Dermis microvascular lymphatic vessel endothelial cell (primary cell): ENCODE measurements at regions not wholly inside any gene's neighbourhood (a gene's known extent, or its start where the extent isn't known, plus 50 kb on each side); places are given as distances from the start of the nearest gene placed in this dataset.

ENCODE experiments used
- DNase-seq, 2 donors: peaks; one replicate each; pipeline versions ENCODE4 v3.0.0 to v3.0.0-alpha.2; 2010; ENCODE audit warnings: low read depth in 2 of 2

DNA sequence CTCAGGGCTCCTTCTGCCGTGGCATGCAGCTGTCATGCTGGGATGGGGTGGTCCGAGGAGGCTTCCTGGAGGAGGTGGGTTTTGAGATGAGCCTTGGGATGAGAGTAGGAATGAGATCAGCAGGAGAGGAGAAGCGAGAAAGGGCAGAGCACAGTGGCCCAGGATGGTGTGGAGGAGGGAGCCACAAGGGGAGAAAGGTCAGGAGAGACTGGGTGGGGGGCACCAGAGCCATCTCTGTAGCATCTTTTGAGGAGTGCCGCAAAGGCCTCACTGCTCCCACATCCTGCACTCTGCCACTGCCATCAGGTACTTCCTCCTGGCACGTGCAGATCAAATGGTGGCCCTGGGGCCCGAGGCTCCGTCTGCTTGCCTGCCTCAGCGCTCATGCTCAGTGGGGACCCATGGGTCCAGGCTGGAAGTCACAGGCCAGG, 150.2 kb downstream of the MACROH2A1 start:
- DNase-seq: no peak

GRCh38 chr5:135246923-135247795, 151.9 kb downstream of the MACROH2A1 start:
- peak in 1 of 2 donors; percentile 85 for DNase-seq

DNA sequence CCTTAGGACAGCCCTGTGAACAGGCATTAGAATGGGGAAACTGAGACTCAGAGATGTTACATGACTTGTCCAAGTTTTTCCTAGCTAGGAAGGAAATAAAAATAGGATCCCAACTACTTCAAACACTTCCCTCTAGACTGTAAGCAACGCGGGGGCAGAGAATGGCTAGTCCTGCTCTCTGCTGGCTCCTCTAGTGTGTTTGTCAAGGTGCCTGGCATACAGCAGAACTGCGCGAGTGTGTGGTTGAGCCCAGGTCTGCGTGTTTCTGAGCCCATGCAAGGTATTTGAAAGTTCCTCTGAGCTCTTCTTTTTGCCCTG, 152.5 kb downstream of the MACROH2A1 start:
- DNase-seq: peak in 1 of 2 donors; percentile 7

- peak in 1 of 2 donors; percentile 17 for DNase-seq
Observed at GRCh38 chr5:135245521-135246499, 153.2 kb downstream of the MACROH2A1 start.

DNA sequence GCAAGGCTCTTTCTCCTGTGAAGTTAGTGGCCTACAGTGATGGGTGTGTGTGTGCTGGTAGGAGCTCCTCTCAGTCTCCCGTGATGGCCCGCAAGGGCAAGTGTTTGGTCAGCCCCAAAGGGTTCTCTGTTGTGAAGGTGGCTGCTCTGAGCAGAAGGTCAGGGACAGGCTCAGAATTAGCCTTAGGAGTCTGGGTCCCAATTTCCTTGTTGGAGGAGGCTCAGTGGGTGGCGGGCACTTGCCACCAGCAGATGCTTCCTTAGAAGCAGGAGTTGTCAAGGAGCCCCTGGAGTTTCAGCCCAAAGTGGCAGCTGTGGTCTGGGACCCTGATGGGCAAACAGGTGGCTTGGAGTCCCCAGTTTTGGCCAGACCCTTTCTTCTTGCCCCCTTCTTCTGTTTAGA, 154.4 kb downstream of the MACROH2A1 start:
- no peak for DNase-seq

DNA sequence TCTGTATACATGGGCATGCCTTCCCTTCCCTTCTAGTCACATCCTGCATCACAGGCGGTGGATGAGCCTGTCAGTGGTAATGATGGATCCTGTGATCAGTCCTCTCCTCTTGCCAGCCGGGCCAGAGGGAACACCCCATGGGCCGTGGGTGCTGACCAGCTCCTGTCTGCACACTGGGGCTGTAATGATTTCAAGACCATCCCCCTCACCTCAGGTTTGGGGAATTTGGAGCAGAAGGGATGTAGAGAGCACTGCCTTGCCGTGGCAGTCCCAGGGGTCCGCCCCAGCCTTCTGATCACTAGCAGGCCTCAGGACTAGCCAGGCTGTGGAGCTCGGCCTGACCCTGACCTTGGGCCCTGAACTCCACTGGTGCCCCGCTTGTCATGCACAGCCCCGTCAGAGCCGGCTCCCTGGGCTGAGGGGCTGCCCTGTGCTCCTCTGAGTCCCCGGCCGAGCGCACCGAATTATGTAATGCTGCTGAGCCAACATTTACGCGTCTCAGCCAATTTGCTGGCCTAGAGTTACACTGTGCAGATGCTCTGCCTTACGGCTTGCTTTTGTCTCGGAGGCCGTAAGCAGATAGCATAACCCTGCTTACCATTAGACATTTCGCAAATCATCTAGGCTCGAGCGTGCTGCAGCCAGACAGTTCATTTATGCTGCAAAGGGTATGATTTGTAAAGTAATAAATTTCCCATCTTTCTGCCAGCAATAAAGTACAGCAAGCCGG, 155.3 kb downstream of the MACROH2A1 start:
- DNase-seq: no peak

DNA sequence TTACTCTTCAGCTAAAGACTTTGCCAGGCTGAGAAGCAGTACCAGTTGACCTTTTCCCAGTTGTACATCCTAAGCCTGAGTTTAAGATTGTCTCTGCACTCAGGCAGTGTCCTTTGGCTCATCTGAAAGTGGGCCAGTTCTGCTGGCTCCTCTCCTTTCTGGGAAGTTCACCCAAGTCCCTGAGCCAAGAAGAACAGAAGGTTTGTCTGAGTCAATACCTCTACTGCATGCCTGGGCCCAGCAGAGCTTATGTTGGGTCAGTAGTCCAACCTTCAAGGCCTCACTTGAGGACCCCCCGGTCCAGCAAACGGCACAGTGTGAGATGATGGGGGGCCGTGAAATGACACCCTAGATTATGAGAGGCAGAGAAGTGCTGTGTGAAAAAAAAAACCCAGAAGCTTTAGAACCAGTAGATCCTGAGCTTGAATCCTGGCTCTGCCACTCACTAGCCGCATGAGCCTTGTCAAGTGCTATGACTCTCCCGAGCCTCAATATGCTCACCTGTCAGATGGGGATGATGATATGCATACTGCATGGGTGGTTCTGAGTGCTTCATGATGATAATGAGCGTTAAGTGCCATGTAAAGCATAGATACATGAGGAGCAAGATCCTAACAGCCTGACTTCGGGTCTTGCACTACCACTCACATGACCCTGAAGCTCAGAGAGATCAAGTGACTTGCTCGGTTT, 156.0 kb downstream of the MACROH2A1 start:
- no peak for DNase-seq

DNA sequence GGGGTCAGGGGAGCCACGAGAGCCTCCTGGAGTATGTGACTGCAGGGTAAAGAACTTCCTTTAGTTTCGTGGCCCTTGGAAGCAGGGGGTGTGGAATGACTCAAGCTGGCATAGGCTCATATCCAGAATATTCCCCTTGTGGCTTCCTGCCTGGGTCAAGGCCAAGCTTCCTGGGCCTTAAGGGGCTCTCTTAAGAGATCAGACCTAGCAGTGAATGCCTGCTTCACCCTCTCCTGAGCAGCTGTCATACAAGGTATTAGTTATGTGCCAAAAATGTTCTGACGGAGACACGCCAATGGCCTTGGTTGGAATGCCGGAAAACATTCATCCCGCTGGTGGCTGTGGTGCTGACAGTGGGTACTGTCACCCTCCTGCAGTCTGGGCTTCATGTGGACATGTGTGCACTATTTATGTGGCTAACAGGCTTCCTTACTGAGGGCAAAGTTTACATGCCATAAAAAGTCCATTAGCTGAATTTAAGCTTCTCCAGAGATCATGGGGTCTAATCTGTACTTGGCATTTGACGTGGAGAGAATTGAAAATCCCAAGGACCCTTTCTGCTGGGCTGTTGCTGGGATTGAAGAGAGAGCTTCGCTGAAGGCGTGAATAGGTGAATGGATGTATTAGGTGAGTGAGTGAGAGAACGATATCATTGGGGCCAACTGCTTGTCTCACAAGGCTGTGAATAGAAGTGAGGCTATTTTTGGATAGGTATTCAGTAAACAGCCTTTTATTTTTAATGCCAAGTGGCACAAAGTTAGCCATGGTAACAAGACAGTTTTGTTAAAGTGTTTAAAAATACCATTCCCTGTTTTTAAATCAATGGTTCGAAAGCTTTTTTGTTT, 156.8 kb downstream of the MACROH2A1 start:
- DNase-seq: peak in 1 of 2 donors; percentile 30

DNA sequence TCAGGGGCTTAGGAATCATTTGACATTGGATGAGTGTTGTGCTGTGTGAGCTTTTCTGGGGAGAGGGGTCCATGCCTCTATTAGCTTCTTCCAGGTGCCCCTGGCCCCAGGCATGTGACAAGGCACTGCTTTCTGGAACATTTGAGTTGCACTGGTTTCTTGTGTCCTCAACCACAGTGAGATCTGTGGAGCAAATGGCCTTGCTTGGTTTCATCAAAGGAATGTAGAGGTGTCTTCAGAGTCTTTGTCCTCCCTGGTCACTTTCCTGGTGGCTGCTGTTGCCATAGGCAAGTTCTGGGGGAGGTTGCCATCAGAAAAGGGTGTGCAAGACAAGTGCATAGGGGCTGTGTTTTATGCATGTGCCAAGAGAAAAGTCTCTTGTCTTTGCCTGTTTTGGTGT, 157.5 kb downstream of the MACROH2A1 start:
- no peak for DNase-seq

GRCh38 chr5:135240781-135241360, 158.2 kb downstream of the MACROH2A1 start:
- no peak for DNase-seq

GRCh38 chr5:135240283-135240633, 158.8 kb downstream of the MACROH2A1 start:
- DNase-seq: no peak

DNA sequence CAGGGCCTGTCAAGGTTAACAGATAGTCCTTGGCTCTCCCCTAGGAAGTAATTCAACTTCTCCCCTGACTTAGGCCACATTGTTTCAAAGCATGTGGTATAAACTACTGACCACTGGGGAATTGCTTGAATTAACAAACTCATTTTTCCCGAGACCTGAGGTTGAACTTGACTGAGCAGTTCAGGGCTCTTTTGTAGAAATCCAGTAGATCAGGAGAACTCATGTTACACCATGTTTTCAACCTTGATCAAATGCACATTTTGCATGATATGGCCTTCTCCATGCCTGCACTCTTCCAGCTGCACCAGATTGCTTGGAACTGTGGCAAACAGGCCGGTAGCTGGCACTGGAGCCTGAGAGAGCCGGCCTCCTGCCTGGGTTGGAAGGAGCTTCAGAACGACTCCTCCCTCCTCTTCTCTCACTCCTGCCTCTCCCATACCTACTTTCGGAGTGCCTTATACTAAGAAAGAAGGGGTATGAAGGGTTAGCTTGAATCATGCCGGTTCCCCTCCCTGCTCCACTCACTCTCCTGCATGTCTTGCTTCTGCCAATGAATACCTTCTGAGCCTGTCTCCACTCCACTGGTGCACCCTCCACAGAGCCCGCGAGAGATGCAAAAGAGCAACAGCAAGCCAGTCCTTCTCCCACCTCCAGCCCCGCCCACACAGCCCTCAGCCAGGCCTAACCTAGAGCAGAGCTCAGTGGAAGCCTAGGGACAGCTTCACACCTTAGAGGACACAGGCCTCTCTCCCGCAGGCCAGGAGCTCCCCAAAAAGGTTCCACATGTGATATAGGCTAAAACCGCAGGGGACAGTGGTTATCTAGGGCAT, 159.4 kb downstream of the MACROH2A1 start:
- no peak for DNase-seq

GRCh38 chr5:135238622-135239452, 160.2 kb downstream of the MACROH2A1 start:
- DNase-seq: no peak

GRCh38 chr5:135237748-135238103, 161.3 kb downstream of the MACROH2A1 start:
- DNase-seq: no peak

- no peak for DNase-seq
Observed at GRCh38 chr5:135236908-135237747, 161.9 kb downstream of the MACROH2A1 start.

DNA sequence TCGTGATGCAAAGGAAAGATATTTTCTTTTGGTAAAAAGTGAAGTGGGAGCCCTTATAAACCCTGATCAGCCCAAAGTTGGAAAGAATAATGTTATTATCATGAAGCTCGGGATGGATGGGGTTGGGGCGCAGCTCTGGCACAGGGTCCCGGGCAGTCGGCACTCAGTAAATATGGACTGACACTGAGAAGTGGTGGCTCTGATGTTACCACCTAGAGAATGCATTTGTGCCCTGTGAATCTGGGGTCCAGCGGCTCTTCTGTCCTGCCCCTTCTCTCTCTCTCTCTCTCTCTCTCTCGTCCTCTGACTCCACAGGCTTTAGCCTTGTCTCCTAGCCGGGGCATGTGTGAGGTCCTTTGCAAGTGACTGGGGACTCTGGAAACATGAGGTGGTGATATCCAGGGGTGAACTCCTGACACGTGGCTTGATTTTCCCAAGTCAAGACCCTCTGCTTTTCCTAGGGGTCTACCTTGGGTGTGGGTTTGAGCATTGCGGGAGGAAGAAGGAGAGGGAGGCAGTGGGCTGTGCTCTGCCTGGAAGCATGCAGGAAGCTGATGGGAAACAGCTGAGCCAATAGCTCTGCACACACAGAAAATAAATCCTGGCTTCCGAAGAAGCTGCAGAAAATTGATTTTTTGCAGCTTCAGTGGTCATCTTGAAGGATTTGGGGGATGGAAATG, 162.7 kb downstream of the MACROH2A1 start:
- DNase-seq: no peak
